GM21390 (cell line): ENCODE measurements at regions not wholly inside any gene's neighbourhood (a gene's known extent, or its start where the extent isn't known, plus 50 kb on each side); places are given as distances from the start of the nearest gene placed in this dataset.
"Not testable (repeated sequence)": the region's sequence is repeated elsewhere in the genome, so short reads cannot be mapped to it uniquely, and the experiment has no call there.

ENCODE experiments used
- ATAC-seq: cut with Tn5 transposase; IDR thresholded peaks from one replicate; pipeline ENCODE4 v1.9.1; 2021; ENCODE audit not compliant: unreplicated experiment

DNA sequence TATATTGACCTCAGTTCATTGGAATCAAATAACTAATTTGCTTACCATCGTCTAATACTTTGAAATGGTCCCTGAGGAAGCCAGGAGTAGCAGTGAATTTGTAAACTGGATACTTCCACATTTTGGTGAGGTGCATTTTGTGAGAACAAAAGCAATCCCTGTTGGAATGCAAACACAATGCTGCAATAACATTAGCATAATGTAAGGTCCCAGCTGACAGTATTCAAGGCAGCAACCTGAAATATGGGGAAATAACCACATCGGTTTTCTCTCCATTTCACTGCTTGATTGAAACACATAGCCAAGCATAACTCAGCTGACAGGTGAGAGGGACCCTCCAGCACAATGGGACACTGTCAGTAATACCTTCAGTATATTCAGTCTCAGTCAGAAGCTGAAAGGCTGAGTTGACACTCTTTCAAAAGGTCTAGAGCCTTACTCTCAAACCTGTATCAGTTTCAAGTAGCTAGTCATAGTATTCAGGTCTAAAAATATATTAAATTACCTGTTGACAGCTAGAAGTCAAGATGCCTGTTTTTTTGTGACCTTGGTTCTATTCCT, 1311.9 kb upstream of the NRXN1 start:
- no peak for ATAC-seq

DNA sequence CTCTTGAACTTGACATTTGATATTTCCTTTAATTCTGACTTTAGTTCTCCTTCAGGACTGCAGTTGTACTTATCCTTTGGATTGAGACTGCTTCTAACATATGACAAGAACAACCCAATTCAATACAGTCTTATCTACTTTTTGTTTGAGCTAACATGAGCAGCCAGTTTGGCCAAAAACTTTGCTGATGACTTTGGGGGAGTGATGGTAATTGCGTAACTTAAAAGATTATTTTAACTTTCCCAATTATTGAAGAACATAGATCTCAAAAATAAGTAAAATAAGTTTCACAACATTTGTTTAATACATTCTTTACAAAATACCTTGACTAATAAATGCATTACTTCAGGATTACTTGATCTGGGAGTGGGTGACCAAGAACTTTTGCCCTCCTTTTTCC, 1311.1 kb upstream of the NRXN1 start:
- ATAC-seq: no peak

DNA sequence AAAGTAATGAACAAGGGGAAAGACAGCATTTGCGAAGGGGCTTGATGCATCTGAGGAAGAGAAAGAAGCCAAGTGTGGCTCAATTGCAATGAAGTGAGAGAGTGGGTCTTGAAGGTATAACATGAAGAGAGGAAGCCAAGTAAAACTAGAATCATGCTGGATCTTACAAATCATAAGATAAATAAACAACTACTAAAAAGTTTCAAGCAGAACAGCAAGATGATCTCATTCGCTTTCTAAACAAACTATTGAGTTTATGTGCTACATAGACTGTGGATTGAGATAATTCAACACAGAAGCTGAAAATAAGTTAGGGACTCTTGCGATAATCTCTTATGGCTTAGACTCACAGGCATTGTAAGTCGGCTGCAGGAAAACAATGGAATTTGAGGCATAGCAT, 1310.5 kb upstream of the NRXN1 start:
- ATAC-seq: no peak

DNA sequence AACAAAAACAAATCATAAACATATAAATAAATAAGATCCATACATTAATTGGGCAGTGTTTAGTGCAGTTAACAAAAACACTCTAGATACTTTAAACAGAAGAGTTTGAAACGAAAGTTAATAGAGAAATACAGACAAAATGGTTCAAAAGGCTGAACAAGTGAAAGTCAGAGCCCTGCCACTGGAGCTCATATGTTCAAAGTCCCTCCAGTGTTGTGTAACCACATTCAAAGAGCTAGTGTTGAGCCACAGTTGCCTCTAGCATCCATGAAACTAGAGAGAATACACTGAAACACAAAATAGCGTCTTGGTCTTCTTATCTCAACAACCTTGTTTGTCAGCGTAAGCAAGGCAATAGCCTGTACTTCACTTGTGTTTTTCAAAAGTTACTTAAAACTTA, 1309.8 kb upstream of the NRXN1 start:
- no peak for ATAC-seq

DNA sequence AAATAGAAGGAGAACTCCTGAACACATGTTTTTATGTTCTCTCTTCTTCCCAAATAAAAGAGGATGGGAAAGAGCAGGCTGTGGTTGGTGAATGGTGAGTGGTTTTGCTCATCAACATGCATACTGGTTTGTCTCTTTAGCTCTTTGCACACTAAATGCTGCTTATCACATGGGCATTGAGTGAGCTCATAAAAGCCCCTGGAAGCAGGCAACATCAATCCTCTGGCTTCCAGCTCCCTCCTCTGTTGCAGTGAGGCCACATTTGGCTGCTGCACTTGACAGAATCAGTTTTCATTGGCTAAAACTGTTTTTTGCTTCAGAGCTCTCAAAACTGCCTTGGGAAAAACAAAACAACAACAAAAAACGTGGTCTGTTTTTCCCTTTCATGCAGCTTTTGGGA, 1308.2 kb upstream of the NRXN1 start:
- no peak for ATAC-seq

DNA sequence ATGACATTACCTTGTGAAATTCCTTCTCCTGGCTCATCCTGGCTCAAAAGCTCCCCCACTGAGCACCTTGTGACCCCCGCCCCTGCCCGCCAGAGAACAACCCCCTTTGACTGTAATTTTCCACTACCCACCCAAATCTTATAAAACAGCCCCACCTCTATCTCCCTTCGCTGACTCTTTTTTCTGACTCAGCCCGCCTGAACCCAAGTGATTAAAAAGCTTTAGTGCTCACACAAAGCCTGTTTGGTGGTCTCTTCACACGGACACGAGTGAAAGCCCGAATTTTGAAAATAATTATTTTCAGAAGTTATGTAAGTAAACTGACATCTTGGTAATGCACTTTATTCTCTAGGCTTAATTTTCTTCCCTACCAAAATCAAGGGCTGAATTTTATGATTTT, 1305.9 kb upstream of the NRXN1 start:
- not testable (repeated sequence) for ATAC-seq

DNA sequence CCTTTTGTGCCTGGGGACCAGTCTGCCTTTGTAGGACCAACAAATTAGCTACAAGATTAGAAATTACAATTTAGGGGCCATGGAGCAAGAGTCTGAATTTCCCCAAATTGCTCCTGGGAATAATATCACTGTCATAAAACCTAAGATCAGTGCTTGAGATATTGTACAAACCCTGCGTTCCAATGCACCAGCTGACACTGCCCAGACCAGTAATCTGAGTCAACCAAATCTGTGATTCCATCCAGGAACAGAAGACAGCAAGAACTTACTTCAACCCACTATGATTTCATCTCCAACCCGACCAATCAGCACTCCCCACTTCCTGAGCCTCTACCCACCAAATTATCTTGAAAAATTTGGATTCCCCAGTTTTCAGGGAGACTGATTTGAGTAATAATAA, 1305.0 kb upstream of the NRXN1 start:
- ATAC-seq: no peak

DNA sequence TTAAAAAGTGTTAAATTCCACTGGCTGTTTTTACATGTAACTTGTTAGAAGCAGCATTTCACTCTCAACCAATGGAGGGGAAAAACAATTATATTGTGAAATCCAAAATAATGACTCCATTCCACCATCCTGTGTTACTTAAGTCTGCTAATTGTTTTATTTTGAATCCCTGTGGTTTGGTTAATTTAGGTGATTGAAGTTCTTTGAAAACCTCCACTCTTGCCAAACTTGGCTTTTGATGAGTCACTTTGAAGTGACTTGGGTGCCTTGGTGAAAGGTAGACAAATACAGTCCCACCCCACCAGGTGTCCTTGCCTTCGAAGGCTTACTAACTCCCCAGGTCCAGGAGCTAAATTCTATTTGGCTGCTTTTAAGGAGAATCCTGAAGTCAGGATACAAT, 1303.8 kb upstream of the NRXN1 start:
- ATAC-seq: no peak

DNA sequence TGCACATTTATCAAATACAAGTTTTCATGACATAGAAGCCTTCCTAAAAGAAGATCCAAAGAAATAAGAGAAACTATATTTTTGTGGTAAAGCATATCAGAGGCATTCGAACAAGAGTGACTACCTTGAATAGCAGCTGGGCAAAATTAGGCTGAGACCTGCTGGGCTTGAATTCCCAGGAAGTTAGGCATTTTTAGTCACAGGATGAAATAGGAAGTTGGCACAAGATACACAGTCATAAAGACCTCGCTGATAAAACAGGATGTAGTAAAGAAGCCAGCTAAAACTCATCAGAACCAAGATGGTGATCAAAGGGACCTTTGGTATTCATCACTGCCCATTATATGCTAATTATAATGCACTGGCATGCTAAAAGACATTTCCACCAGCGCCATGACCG, 1302.3 kb upstream of the NRXN1 start:
- ATAC-seq: no peak

DNA sequence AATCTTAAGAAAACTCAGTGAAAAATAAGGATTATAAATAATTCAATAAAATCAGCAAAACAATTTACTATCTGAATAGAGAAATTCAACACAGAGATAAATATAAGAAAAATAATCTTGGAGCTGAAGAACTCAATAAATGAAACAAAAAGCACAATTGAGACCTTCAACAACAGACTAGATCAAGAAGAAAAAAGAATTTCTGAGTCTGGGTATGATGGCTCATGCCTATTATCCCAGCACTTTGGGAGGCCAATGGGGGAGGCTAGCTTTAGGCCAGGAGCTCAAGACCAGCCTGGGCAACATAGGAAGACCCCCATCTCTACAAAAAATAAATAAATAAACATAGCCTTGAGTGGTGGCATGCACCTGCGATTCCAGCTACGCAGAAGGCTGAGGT, 1295.7 kb upstream of the NRXN1 start:
- no peak for ATAC-seq

DNA sequence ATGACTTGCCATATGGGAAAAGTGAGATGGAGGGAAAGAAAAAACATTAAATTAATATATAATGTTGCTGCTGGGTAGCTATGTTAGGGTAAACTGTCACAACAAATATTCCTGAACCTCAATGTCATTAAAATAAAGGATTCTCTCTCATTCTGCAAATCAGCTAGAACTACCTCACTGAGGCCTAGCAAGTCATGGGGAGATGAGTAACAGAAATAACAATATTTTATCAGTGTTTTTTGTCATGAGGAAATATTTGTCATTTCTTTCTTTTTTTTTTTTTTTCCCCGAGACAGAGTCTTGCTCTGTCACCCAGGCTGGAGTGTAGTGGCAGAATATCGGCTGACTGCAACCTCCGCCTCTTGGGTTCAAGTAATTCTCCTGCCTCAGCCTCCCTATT, 1282.3 kb upstream of the NRXN1 start:
- no peak for ATAC-seq

DNA sequence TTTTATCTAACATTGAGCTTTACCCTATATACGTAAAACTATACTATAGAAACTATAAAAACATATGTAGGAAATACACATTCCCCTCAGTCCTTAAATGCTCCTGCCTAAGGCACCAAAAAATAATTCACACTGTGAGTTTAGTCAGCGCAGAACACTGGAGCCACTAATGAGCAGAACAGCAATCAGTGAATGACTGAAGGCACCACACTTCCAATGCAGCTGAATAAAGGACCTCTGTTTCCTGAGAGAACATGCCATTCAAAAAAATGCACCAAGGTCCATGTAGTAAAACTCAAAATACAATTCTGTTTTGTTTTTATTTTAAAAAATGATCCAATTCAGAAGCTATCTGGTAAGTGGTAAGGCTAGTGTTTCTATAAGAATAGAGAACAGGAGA, 1280.6 kb upstream of the NRXN1 start:
- no peak for ATAC-seq

DNA sequence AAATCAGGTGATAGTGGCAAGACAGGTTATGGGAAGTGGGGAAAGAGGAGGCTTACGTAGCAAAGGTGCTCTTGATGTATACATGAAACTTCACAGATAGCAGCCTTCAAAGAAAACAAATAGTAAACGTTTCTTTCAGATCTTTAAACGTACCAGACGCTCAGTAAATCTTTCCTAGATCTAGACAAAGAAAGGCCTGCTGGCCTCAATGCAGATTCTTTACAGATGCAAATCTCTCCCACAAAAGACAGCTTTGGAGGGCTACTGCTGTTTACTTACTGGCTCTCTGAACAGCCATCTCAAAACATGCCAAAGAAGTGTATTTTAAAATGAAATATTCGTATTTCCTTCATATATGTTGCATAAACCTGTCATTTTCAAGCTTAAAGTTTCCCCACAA, 1279.9 kb upstream of the NRXN1 start:
- ATAC-seq: no peak

DNA sequence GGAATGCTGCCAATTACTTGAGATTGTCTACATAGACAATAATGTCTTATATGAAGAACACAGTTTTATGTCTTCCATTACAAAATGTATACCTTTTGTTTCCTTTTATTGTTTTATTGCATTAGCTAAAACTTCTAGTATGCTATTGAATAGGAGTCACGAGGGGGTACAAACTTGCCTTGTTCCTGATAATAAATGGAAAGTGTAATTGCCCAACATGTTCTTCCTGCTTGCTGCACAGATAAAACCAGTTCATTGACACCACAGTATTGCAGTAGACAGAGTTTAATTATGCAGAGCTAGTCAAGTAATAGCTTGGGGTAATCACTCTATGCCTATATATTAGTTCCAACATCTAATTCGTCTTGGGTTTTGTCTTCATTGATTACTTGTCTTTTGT, 1276.2 kb upstream of the NRXN1 start:
- ATAC-seq: no peak

DNA sequence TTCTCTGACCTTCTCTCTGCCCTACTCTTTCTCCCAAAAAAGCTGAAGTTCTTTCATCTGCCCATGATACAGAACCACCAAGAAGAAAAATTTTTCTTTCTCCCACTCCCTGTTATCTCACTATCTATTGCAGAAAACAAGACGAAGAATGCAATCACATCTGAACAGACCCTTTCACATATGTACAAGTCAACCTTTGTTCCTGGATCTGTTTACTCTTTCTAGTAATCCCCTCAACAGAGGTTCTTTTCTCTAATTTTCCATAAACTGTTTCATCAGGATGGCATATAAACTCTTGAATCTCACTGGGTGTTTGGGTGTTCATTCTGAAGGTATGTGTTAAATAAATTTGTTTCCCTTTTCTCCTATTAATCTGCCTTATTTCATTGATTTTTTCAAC, 1262.7 kb upstream of the NRXN1 start:
- ATAC-seq: no peak

DNA sequence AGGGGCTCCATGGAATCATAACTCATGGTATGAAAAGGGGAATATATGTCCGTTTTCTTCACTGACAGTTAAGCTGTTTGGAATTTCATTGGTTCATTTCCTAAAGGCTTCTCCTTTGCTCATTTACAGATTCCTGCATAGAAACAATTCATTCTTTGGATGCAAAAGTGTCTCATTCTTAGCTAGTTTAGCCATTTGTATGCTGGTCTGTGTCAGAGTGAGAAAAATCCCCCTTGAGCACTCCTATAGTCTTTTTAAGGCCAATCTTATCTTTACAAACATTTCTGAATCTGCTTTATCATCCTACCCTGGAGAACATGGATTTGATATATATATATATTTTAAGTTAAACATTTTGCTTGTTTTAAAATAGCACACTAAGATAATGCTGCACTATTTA, 1260.9 kb upstream of the NRXN1 start:
- no peak for ATAC-seq

DNA sequence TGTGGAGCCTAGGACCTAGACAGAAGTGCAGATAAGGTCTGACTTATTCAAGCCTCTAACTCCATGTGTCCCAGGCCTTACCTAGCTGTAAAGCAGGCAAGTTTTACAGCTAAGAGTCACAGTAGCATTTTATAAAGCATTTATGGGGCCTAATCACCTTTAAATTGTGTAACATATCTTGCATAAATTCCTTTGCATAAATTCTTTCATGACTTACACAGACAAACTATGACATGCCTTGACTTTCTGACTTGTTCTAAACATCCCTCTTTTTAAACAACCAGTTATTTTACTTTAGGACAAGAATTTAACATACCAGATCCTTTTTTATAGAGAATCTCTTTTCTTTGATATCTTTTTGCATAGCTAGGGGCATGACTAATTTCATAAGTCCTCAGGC, 1257.8 kb upstream of the NRXN1 start:
- no peak for ATAC-seq

DNA sequence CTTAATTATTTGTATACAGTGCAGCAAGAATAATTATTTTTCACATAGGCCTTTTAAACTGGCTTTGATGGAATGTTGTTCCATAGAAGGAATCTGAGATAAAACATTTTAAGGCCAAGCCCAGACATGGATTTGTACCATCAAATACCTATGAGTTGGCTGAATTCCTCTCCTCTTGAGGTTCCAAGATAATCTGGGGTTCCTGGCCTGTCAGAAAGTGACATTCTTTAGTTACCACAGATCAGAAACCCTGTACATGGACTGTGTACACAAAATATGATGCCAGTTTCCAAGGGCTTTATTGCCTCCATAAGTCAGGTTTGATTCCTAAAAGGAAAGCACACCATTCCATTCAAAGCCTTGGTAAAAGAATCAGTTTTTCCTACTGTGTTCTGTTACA, 1256.7 kb upstream of the NRXN1 start:
- ATAC-seq: no peak

DNA sequence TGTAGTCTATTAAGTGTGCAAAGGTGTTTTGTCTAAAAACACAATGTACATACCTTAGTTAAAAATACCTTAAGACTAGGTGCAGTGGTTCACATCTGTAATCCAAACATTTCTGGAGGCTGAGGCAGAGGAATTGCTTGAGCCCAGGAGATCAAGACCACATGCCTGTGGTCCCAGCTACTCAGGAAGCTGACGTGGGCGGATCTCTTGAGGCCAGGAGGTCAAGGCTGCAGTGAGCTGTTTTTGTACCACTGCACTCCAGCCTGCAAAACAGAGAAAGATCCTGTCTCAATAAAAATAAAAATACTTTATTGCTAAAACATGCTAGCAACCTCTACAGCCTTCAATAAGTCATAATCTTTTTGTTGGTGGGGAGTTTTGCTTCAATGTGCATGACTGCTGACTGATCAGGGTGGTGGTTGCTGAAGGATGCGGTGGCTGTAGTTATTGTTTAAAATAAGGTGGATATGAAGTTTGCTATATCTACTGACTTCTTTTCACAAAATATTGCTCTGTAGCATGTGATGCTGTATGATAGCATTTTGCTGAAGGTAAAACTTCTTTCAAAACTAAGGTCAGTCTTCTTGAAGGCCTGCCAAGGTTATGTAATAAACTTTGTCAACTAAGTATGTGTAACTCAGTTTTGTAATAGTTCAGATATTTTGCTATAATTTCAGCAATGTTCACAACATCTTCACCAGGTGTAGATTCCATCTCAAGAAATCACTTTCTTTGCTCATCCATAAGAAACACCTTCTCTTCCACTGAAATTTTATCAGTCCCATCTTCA, 1238.0 kb upstream of the NRXN1 start:
- ATAC-seq: no peak

DNA sequence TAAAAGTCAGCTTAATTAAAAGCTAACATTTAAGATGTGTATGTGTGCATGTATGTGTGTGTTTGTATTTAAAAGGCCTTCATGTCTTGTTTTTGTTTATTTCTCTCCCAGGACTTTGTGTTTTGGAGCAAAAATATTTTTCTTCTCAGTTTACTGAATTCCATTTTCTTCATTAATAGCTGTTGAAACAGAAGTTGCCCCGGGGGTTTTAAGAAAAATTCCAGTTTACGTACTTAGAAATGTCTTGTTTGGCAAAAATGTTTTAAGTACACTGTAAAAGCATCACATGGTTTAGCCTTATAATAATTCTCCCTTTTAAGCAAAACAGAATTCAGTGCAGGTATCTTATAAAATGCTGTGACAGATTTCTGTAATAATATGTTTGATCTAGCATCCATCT, 1233.0 kb upstream of the NRXN1 start:
- ATAC-seq: no peak

DNA sequence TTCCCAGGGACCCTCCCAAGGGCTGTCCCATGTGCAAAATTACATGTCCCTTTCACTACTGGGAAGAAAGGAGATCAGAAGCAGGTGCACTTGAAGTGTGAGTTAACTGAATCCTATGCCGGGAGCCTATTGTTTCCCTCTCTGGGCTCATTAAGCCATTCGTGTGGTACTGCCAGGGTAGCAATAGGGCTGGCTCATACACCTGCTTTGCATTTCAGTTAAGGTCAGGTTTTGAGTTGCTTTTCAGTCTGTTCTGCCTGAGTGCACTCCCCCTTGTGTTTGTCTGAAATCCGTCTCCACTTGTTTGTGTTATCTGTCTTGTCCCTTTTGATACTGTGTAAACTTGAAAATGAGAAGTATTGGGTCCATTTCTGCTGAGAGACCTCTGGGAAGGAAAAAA, 1232.6 kb upstream of the NRXN1 start:
- ATAC-seq: no peak

DNA sequence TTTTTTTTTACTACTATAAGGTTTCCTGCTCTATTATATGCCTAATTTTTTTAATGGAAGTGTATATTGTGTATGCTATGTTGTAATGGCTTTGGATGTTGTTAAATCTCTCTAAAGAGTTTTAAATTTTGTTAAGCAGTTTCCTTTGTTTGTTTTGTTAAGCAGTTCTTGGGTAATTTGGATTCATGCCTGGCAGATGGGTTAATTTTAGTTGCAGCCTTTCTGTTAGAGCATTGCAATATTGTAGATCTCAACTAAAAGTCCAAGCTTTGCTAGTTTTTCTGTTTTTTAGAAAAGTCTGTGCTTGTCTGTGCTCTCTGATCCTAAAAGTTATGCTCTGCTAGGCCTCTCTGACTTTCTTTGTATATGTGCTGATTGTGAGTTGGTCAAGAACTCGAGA, 1229.0 kb upstream of the NRXN1 start:
- no peak for ATAC-seq

DNA sequence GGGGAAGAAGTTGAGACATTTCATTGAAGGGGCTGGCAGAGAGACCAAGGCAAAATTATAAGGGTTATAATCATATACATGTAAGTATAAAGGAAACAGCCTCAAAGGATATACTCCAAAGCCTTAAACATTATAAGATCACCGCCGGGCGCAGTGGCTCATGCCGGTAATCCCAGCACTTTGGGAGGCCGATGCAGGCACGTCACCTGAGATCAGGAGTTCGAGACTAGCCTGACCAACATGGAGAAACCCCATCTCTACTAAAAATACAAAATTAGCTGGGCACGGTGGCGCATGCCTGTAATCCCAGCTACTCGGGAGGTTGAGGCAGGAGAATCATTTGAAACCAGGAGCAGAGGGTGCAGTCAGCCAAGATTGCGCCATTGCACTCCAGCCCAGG, 1227.0 kb upstream of the NRXN1 start:
- ATAC-seq: not testable (repeated sequence)
